Kidney tubule cell (primary cell): ENCODE measurements at regions not wholly inside any gene's neighbourhood (a gene's known extent, or its start where the extent isn't known, plus 50 kb on each side); places are given as distances from the start of the nearest gene placed in this dataset.
A peak's percentile ranks its signal among the peaks of the same experiment; 100 is the strongest.
"Not testable (repeated sequence)": the region's sequence is repeated elsewhere in the genome, so short reads cannot be mapped to it uniquely, and the experiment has no call there.

Source experiments
- DNase-seq: peaks from one replicate; pipeline ENCODE4 v3.0.0-alpha.2; 2018; ENCODE audit warnings: low spot score

GRCh38 chr2:240191001-240191400 is 50.5 kb upstream of the OTOS start:
- no peak for DNase-seq

DNA sequence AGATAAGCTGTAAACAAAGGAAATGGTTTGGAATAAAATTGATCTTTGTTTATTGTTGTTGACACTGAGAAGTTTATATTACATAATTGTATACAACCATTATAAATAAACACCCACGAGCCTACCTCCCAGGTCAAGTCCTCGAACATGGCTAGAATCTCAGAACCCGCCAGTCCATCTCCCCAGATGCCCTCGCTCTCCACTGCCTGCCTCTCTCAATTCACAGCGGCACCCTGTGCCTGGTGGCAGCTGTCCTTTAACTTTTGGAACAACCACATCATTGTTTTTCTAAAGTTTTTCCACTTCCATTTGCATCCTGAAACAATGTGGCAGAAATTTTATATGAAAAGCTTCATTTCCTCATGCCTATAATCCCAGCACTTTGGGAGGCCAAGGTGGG is 52.2 kb upstream of the OTOS start:
- no peak for DNase-seq

DNA sequence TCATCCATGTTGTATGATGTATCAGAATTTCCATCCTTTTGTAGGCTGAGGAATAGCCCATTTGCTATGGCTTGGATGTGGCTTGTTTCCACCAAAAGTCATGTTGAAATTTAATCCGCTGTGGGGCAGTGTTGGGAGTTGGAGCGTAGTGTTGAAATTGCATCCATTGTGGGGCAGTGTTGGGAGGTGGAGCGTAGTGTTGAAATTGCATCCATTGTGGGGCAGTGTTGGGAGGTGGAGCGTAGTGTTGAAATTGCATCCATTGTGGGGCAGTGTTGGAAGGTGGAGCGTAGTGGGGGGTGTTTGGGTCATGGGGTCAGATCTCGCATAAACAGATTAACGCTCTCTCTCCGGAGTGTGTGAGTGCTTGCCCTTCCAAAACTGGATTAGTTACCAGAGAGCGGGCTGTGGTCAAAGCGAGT is 53.9 kb upstream of the OTOS start:
- not testable (repeated sequence) for DNase-seq

- DNase-seq = no peak
These were observed 54.9 kb upstream of the OTOS start for GRCh38 chr2:240195316-240195861.

DNA sequence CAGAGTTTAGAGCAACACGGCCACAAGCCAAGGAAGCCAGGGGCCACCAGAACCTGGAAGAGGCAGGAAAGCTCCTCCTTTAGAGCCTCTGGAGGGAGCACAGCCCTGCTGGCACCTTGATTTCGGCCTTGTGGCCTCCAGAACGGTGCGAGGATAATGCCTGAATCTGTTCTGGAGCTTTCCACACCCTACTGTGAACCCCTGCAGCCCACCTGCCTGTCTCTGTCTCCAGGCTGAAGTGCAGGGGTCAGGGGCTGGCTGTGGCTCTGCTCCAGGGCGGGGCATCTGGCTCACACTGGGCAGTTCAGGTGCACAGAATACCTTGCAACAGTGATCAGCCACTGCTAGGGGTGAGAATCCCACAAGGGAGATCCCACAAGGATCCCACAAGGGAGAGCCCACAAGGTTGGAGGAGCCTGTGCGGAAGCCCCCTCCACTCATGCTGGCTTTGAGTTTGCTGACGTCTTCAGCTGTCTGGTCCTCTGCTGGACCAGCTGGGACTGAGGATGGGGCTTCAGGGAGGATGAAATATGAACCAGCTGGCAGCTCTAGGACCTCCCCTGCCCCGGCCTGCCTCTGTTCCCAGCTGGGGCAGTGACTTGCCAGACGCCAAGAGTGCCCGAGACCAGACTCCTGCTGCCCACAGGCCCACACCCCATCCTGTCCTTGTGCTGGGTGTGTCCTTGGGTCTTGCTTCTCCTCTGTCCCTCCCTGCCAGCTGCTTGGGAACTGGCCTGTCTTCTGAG is 56.4 kb upstream of the OTOS start:
- DNase-seq = no peak

GRCh38 chr2:240197462-240198139 is 57.1 kb upstream of the OTOS start:
- no peak for DNase-seq

GRCh38 chr2:240198226-240198625 is 57.8 kb upstream of the OTOS start:
- no peak for DNase-seq

DNA sequence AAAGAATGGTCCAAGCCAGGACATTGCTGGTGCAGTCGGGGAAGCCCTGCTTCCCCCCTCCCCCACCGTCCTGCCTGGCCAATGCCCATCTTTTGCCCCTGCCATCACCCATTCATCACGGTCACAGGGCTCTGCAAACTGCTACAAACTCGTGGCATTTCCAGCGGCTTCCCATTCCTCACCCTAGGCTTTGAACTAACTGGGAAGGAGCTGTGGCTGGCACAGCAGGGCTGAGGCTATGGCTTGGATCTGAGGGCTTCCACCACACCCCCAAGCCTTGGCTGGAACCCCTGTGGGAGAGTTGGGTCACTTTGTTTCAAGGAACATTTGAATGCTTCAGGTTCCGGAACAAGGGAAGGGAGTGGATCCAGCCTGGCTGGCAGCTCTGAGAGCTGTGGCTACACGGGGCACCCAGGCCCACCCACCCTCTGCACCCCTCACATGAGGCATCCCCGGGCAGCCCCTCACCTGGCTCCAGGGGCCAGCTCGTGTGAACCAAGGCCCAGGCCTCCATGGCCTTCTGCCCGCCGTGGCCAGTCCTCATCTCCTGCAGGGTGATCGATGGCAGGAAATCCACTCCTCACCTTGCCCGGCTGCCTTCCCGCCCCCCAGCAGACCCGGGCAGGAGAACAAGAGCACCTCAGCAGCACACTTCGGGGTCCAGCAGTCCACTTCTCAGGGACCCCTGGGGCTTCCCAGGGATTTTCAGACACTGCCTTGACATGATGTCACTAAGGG is 58.8 kb upstream of the OTOS start:
- DNase-seq = no peak

- DNase-seq = no peak
These were observed 60.0 kb upstream of the OTOS start for GRCh38 chr2:240200230-240201051.

DNA sequence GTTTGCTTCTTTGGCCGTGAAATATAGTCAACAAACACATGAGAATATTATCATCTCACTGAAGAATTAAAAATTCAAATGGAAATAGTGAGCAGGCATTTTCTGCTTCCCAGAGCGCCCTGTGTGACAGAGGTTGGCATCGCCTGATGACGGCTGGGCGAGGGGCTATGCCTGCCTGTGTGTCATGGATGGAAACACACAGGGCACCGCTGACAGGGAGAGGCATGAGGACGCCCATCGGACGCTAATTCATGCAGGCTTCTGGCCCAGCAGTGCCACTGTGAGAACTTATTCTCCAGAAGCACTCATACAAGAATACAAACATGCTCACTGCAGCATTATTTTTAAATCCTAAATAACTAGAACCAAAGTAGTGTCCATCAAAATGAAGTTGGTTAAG is 61.4 kb upstream of the OTOS start:
- DNase-seq = no peak

DNA sequence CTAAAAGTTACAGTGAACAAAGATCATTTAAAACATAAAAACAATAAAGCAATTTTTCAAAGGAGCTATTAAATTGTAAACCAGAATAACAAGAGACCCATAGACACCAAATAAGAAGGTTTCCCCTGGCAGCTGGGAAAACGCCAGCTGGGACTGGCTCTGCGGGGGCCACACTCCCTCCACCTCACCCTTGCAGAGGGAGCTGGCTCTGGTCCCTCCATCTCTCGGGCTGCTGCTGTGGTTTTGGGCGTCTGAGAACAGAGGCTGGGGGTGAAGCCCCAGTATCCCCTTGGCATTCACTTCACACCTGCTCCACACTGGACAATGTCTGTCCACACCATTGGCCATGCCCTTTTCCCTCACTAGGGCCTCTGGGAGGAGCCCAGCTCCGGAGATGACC is 62.1 kb upstream of the OTOS start:
- no peak for DNase-seq

DNA sequence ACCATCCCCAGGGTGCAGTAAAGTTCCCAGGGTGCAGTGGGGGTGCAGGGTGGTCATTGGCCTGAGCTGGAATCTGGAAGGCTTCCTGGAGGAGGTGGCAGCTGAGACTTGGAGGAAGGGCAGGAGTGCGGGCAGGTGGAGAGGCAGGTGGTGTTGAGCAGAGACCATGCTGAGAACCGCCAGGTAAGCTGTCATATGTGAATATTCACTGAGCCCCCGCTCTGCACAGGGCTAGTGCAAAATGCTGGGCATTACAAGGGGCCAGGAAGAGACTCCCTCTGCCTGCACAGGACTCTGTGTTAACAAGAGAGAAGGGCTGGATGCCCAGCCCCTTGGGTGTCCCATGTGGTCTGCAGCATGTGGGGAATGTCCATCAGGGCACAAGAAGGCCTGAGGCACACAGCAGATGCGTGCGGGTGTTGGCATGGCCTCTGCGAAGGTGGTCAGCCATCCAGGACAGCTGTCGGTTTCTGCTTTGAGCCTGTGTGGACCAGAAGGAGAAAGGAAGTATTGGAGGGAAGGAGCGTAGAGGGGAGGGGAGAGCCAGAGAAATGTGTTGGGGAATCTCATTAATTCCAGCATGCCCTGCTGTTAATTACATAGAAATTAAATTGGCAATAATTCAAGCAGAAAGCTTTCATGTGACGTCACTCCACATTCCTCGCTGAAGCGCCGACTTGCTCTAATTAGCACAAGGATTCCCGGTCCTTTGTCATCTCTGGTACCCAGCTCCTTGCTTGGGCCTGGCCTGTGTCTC is 62.8 kb upstream of the OTOS start:
- peak; percentile 55 for DNase-seq

GRCh38 chr2:240203788-240204270 is 63.4 kb upstream of the OTOS start:
- no peak for DNase-seq

DNA sequence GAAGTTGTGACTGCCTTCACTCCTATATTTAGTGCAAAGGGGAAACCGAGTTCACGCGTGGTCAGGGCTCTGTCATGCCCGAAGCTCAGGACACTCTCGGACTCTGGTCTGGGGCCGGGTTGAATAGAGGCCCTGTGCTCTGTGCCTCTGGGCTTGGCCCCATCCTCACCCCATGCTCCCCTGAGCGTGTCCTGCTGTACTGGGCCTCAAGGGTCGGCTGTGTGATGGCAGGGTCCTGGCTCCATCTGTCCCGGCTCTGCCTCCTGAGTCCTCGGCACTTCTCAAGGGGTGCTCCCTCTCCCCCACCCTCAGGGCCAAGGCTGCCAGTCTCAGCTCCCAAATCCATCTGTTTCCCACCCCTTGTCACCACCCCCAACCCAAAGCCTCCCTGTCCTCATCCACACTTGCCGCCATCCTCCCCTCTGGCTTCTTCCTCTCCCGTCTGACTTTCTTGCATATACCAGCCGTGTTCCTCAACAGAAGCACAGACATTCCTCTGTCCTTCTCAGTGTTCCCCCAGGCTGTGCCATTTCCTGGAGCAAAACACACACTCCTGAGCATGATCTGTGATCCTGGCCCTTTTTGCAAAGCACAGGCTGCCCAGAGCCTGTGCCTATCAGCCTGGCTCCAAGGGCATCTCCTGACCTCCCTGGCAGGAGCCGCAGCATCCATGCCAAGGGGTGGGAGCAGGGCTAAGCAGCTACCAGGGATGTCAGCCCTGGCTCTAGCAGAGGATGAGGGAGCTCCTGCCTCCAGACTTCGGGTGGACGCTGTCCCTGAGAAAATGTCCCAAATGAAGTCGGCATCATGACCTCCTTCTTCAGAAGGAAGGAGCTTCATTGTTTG is 64.2 kb upstream of the OTOS start:
- DNase-seq = no peak

- DNase-seq = peak; percentile 95
These were observed 64.9 kb upstream of the OTOS start for GRCh38 chr2:240205348-240205747.

- DNase-seq = no peak
These were observed 65.3 kb upstream of the OTOS start for GRCh38 chr2:240205772-240206171.

DNA sequence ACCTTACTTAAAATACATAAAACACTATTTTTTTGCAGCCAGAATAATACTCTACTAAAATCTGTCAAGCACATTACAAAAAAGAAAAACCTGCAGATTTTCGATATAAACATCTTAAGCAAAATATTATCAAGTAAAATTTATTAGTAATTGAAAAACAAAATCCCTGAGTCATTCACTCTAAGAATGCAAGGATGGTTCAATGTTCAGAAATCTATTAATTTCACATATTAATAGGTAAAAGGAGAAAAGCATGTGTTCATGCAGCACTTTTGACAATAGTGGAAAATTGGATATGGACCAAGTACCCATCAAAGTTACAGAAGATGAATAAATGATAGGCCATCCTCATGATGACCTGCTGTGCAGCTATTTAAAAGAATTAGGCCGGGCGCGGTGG is 66.2 kb upstream of the OTOS start:
- no peak for DNase-seq

DNA sequence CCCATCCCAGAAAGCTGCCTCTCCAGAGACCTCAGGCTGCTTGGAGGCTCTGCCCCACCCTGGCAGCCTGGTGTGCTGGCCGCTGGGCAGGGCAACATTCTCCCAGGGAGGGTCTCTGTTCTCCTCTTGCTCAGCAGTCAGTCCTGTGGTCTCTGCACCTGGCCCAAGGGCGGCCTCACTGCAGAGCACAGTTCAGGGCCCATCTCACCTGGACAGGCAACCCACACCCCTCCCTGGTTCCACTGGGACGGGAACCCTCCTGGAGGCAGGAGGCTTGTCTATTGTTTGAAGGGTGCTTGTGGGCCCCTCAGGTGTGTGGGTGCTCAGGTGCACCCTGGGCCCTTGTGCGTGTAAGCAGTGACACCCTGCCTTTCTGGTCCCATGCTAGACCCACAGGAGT is 67.2 kb upstream of the OTOS start:
- DNase-seq = no peak

- no peak for DNase-seq
These were observed 67.6 kb upstream of the OTOS start for GRCh38 chr2:240208096-240208495.

DNA sequence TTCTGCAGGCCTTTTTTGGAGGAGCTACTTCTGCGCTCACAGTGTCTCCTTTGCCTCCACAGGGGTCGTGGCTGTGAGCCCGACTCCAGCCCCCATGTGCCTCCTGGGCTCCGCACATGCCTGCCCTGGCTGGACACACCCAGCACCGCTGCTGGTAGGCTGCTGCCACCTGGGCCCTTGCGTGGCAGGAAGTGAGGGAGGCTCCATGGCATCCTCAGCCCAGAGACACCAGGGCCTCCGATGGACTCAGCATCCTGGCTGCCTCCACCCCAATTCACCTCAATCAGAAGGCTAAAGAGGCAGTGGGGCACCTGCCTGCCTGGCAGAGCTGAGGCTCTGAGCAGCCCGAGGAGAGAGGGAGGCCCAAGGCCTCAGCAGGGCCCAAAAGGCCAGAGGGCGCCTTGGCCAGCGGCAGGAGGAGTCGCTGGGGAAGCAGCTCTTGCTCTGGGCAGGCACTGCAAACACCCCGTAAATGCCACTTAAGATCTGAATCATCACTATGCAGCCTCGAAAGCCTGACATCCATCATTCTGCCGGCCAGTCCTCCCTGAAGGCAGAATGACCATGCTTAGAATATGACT is 68.3 kb upstream of the OTOS start:
- peak; percentile 17 for DNase-seq
